Esophagus squamous epithelium (tissue), 5 donors: ENCODE measurements at regions not wholly inside any gene's neighbourhood (a gene's known extent, or its start where the extent isn't known, plus 50 kb on each side); places are given as distances from the start of the nearest gene placed in this dataset.

Experiments used
- DNase-seq: peaks from one replicate; lab custom pipeline; 2025; lab: John Stamatoyannopoulos, UW
- H3K27ac ChIP-seq, 4 donors: fragments of 200-600 bp; sonication (generic); one replicate each; pipeline ENCODE4 v1.5.1; 2016 to 2019; ENCODE audit warnings: mild to moderate bottlenecking in 1 of 4
- H3K27me3 ChIP-seq, 4 donors: fragments of 200-600 bp; sonication (generic); 1 replicate in 3 of 4; 2 replicates in 1 of 4; pipeline versions ENCODE4 v1.5.1 to v1.6.0; 2017 to 2021; ENCODE audit warnings: antibody characterized with exemption in 1 of 4
- H3K36me3 ChIP-seq, 3 donors: fragments of 200-600 bp; sonication (generic); one replicate each; pipeline ENCODE4 v1.5.1; 2016 to 2019
- H3K4me1 ChIP-seq, 3 donors: fragments of 200-600 bp; sonication (generic); one replicate each; pipeline ENCODE4 v1.5.1; 2017 to 2019
- H3K4me3 ChIP-seq, 4 donors: fragments of 200-600 bp; sonication (generic); 1 replicate in 3 of 4; 2 replicates in 1 of 4; pipeline ENCODE4 v1.5.1; 2016 to 2019; ENCODE audit warnings: mild to moderate bottlenecking in 2 of 4, moderate library complexity in 1 of 4
- H3K9me3 ChIP-seq, 3 donors: fragments of 200-600 bp; sonication (generic); one replicate each; pipeline ENCODE4 v1.5.1; 2016 to 2019
- CTCF ChIP-seq, 6 experiments: fragments of 450-650 bp in 4 of 6; fragments of 200-600 bp in 2 of 6; sonication (generic) in 2 of 6; IDR thresholded peaks; one replicate each; pipeline ENCODE4 v1.5.1; 2016 to 2019; ENCODE audit warnings: antibody characterized with exemption in 6 of 6, mild to moderate bottlenecking in 4 of 6, moderate library complexity in 4 of 6
- POLR2A ChIP-seq, 4 donors: fragments of 450-650 bp; IDR thresholded peaks; one replicate each; pipeline ENCODE4 v1.6.1; 2017; ENCODE audit warnings: antibody characterized with exemption in 4 of 4, mild to moderate bottlenecking in 4 of 4, moderate library complexity in 3 of 4
- WGBS, 2 donors: methylation state at CpG; one replicate each; pipeline ENCODE4 v1.1.5; 2018; 5-methylcytosine and 5-hydroxymethylcytosine counted together
- intact Hi-C: fragments of 100-400 bp; cut with DNase I; formaldehyde crosslinking; loops from one replicate; pipeline ENCODE4 v1.15.0; 2022
- donor health status: DM: yes; HTN: yes; CAD: no.

DNA sequence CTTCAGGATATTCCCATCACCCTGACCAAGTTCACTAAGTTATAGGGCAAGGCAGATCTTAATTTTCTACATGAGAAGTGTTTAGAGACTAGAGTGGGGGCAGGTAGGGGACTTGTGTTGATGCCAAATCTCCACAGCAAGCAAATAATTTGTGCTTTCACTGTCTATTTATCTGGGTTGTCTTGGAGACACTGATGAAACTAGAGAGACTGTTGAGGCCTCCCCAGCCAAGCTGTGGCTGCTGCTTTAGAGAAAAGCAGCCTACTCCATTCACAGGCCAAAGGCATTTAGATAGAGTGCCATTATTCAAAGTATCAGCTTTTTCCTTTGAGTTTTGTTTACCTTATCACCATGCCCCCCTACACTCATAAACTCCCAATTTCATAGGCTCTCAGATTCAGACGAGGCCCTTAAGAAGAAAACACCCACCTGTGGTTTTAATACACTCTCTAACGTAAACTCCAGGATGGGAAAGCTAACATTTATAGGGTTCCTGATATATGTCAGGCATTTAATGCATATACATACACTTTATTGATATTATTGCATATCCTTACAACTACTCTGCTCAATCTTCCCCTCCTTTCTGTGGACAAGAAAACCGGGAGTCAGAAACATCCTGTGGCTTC, 130.4 kb upstream of the FOXB1 start:
- WGBS, 2 donors = 52 to 58% methylated on average over 3 of the region's 3 CpGs
- H3K27ac ChIP-seq = no peak overlapping the region
- no peaks in the 10 kb centered on the region for H3K4me1 ChIP-seq
- H3K36me3 ChIP-seq = no peaks in the 10 kb centered on the region
- intact Hi-C loops = no loop called here
- H3K4me3 ChIP-seq = no peak overlapping the region
- TF ChIP-seq POLR2A (IDR thresholded peaks at IDR 0.05) (no peak), CTCF (IDR thresholded peaks at IDR 0.05) (no peak)
- DNase-seq = no peak
- peaks cover 0 to 68% (median 0%) of the 10 kb centered on the region in 4 donors for H3K27me3 ChIP-seq
- no peaks in the 10 kb centered on the region for H3K9me3 ChIP-seq

GRCh38 chr15:59867086-59867855, 136.8 kb upstream of the FOXB1 start:
- no peak for DNase-seq
- Histone ChIP-seq H3K9me3 (no peaks in the 10 kb centered on the region), H3K27me3 (peaks cover 0 to 47% (median 0%) of the 10 kb centered on the region in 4 donors), H3K4me3 (no peak overlapping the region), H3K4me1 (no peaks in the 10 kb centered on the region), H3K27ac (no peak overlapping the region), H3K36me3 (no peaks in the 10 kb centered on the region)
- intact Hi-C loops = no loop called here
- 66 to 75% methylated on average over 4 to 5 of the region's 5 CpGs for WGBS, 2 donors
- TF ChIP-seq POLR2A (IDR thresholded peaks at IDR 0.05) (no peak), CTCF (IDR thresholded peaks at IDR 0.05) (no peak)

- no peak for TF ChIP-seq POLR2A (IDR thresholded peaks at IDR 0.05)
- no peak for TF ChIP-seq CTCF (IDR thresholded peaks at IDR 0.05)
- intact Hi-C loops = no loop called here
- peaks cover 0 to 46% (median 0%) of the 10 kb centered on the region in 4 donors for H3K27me3 ChIP-seq
- no peak overlapping the region for H3K4me3 ChIP-seq
- 33 to 37% methylated on average over 3 to 4 of the region's 4 CpGs for WGBS, 2 donors
- DNase-seq = no peak
- H3K27ac ChIP-seq = no peak overlapping the region
- no peaks in the 10 kb centered on the region for H3K4me1 ChIP-seq
- H3K36me3 ChIP-seq = no peaks in the 10 kb centered on the region
- no peaks in the 10 kb centered on the region for H3K9me3 ChIP-seq
Observed at GRCh38 chr15:59866642-59867041, 137.5 kb upstream of the FOXB1 start.

DNA sequence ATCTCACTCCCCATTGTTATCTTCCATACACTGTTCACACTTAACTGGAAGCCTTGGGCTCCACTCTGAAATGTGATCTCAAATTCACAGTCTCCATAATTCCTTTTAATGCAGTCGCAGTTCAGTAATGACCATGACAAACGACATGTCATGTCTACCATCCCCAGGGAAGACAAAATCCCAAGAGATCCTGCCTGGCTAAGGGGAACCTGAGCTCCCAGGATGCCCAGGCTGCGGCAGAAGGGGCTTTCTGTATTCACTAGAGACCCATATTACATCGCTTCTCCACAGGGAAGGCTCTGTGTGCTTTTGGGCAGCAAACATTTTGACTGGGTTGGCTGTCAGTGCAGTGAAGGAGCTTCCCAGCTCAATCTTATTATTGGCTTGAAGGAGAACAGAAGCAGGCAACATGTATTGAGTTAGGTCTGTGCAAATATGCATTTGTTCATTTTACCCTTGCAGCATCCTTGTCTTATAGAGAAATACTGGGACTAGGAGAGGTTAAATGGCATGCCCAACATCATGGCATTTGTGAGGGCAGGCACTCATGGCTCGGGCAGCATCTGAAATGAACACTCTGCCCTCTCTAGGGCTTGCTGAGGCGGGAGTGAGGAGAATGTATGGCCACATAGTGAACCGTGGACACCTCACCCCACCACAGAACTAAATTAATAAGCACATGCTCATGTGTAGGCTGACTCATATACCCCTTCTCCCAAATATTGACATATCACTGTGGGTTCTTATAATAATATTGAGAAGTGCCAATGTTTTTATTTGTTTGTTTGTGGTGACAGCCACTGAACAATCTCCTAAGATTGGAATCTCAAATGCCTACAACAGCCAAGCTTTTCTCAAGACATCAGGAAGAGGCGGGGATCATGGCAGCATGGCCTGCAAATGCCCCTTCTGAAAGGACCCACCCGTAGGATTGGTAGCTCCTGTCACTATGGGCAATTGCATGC, 141.6 kb upstream of the FOXB1 start:
- 49 to 78% methylated on average over 7 to 8 of the region's 9 CpGs for WGBS, 2 donors

More for the DNA sequence above, 141.6 kb upstream of the FOXB1 start:
- no peak overlapping the region for H3K4me3 ChIP-seq
- no peaks in the 10 kb centered on the region for H3K9me3 ChIP-seq
- no peaks in the 10 kb centered on the region for H3K36me3 ChIP-seq
- H3K27me3 ChIP-seq = peaks cover 0 to 40% (median 0%) of the 10 kb centered on the region in 4 donors
- no peak for DNase-seq
- TF ChIP-seq POLR2A (IDR thresholded peaks at IDR 0.05) = no peak
- TF ChIP-seq CTCF (IDR thresholded peaks at IDR 0.05) = no peak
- no peaks in the 10 kb centered on the region for H3K4me1 ChIP-seq
- H3K27ac ChIP-seq = no peak overlapping the region
- intact Hi-C loops = no loop called here
